ENCODE measurements at regions not wholly inside any gene's neighbourhood (a gene's known extent, or its start where the extent isn't known, plus 50 kb on each side); places are given as distances from the start of the nearest gene placed in this dataset.

- no peak for TF ChIP-seq POLR2A (IDR thresholded peaks at IDR 0.05)
- TF ChIP-seq, protein P1, sequence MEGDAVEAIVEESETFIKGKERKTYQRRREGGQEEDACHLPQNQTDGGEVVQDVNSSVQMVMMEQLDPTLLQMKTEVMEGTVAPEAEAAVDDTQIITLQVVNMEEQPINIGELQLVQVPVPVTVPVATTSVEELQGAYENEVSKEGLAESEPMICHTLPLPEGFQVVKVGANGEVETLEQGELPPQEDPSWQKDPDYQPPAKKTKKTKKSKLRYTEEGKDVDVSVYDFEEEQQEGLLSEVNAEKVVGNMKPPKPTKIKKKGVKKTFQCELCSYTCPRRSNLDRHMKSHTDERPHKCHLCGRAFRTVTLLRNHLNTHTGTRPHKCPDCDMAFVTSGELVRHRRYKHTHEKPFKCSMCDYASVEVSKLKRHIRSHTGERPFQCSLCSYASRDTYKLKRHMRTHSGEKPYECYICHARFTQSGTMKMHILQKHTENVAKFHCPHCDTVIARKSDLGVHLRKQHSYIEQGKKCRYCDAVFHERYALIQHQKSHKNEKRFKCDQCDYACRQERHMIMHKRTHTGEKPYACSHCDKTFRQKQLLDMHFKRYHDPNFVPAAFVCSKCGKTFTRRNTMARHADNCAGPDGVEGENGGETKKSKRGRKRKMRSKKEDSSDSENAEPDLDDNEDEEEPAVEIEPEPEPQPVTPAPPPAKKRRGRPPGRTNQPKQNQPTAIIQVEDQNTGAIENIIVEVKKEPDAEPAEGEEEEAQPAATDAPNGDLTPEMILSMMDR (IDR thresholded peaks at IDR 0.05) = no peak
Measured at GRCh38 chr21:27290028-27290427, 323.1 kb upstream of the ADAMTS5 start.
